Omental fat pad (tissue), 3 donors: ENCODE measurements at regions not wholly inside any gene's neighbourhood (a gene's known extent, or its start where the extent isn't known, plus 50 kb on each side); places are given as distances from the start of the nearest gene placed in this dataset.

ENCODE experiments used
- ATAC-seq: fragments of 150-250 bp; one replicate; pipeline ENCODE4 v1.9.1; 2016; ENCODE audit warnings: mild to moderate bottlenecking, moderate library complexity; ENCODE audit not compliant: low FRiP score
- DNase-seq: peaks from one replicate; pipeline ENCODE4 v3.0.0-alpha.2; 2019; ENCODE audit warnings: low spot score
- TF ChIP-seq, protein P1 (sequence below), 3 donors: fragments of 450-650 bp; IDR thresholded peaks; one replicate each; pipeline ENCODE4 v1.5.1; 2016 to 2017; ENCODE audit warnings: antibody characterized with exemption in 3 of 3, mild to moderate bottlenecking in 3 of 3, moderate library complexity in 2 of 3

DNA sequence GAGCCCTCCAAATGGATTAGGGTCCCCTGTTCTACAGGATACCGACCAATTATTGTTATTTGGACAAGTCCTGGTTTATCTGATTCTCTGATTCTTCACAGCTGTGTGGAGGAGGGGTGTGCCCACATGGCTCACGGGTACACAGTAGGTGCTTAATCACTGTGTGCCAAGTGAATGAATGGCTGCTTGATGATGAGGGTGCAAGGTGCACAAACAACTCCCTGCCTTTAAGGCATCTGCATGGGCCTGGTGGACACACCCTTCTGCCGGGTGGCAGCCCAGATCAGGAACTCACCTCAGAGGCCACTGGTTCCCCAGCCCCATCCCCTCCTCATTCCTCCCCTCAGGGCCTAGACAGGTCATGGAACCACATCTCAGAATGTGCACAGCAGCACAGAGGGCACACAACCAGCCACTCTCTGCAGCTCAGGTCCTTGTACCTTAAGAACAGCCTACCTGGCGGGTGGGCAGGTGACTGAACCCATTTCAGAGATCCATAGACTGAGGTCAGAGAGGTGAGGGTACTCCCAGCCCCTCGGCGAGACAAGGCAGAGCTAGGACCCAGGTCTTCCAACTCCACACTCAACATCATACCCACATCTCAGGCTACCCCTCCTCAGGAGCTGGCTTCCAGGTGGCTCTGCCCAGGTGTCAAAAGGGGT, 50.3 kb downstream of the SHANK2 start:
- TF ChIP-seq, protein P1, sequence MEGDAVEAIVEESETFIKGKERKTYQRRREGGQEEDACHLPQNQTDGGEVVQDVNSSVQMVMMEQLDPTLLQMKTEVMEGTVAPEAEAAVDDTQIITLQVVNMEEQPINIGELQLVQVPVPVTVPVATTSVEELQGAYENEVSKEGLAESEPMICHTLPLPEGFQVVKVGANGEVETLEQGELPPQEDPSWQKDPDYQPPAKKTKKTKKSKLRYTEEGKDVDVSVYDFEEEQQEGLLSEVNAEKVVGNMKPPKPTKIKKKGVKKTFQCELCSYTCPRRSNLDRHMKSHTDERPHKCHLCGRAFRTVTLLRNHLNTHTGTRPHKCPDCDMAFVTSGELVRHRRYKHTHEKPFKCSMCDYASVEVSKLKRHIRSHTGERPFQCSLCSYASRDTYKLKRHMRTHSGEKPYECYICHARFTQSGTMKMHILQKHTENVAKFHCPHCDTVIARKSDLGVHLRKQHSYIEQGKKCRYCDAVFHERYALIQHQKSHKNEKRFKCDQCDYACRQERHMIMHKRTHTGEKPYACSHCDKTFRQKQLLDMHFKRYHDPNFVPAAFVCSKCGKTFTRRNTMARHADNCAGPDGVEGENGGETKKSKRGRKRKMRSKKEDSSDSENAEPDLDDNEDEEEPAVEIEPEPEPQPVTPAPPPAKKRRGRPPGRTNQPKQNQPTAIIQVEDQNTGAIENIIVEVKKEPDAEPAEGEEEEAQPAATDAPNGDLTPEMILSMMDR (IDR thresholded peaks at IDR 0.05), result no peak
- no peak for ATAC-seq
- DNase-seq, result no peak

DNA sequence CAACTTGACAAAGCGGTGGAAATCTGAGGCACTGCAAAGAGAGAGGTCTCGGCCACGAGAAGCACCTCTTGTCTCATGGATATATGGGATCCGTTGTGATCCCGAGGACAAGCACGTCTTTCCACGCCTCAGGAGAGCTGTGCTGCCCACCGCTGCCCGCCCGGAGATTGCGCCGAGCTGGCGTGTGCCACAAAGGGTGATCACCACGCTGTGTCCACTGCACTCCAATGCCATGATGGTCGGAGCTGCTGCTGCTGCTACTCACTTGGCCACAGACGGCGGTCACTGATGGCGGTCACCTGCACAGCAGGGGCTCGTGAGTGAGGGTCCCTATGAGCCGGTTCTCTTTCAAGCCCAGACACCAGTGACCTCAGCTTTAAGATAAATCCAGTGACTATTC, 51.1 kb downstream of the SHANK2 start:
- DNase-seq (no peak), ATAC-seq (no peak)
- TF ChIP-seq, protein P1 (IDR thresholded peaks at IDR 0.05), result no peak

DNA sequence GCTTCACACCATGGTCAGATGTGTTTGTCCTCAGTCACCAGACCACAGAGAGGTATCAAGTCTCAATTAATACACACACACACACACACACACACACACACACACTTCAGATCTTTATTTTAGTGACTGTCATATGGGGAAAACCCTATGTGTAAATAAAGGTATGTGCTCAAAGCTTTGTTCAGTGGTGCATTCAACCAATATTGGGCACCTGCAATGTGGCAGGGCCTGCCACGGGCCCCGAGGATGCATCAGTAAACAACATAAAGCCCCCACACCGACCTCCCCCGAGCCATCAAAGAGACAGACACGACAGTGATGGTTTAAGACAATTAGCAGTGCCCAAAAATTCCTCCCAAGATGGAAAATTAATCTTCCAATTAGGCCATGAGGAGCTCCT, 51.6 kb downstream of the SHANK2 start:
- DNase-seq, result no peak
- TF ChIP-seq, protein P1 (IDR thresholded peaks at IDR 0.05), result no peak
- ATAC-seq, result no peak

DNA sequence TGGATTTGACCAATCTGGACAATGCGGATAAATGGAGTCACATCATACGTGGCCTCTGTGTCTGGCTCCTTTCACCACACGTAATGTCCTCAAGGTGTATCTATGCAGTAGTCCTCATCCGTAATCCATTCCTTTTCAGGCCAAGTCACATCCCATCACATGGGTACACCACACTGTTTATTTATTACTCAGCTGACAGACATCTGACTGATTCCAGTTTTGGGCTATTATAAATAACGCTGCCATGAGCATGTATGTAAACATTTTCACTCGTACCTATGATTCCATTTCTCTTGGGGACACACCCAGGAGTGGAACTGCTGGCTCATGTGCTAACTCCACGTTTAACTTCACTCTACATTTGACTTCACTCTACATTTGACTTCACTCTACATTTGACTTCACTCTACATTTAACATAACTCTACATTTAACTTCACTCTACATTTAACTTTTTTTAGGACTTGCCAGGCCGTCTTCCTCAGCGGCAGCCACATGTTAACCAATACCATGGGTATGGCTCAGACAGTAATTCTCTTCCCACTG, 52.1 kb downstream of the SHANK2 start:
- DNase-seq, result no peak
- TF ChIP-seq, protein P1 (IDR thresholded peaks at IDR 0.05), result no peak
- ATAC-seq, result no peak

DNA sequence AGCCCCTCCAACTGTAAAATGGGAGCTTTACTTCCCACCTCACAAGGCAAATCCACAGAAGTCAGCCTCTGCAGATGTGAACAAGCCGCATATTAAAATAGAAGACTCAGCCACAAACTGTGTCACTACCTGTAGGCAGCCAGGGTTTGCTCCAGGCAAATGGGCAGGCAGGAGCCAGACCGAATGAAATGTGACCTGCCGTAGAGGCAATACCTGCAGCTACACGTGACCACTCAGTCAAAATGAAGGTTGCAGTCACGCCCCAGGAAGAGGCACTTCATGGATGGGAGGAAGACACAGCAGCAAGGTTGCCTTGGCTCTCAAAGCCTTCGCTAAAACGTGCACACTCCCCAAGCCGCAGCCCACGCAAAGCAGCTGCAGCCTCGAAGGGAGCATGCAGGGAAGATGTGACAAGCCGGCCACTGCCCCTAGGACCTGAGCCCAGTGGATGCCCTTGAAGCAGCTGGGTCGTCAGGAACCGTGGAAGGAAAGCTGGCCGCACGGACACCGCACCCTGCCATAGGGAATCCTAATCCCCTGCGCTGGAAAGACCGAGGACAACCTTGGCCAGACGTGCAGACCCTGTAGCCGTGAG, 53.1 kb downstream of the SHANK2 start:
- DNase-seq (no peak), ATAC-seq (no peak)
- TF ChIP-seq, protein P1 (IDR thresholded peaks at IDR 0.05), result no peak

DNA sequence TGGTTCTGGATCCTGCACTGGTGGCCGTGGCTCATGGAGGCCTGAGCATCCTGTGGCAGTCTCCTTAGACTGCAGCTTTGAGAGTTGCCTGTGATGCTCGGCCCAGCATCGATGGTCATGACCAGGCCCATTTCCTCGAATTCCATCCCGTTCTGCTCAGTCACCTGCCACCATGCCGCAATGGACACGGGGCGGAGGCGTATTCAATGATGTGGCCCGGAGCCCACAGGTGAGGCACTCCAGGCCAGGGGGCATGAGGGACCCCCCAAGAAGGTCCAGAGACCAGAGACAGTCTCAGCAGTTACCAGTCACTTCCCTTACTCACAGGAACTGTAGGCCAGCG, 53.6 kb downstream of the SHANK2 start:
- DNase-seq, result no peak
- TF ChIP-seq, protein P1 (IDR thresholded peaks at IDR 0.05), result no peak
- no peak for ATAC-seq
